HepG2 (cell line): ENCODE measurements at regions not wholly inside any gene's neighbourhood (a gene's known extent, or its start where the extent isn't known, plus 50 kb on each side); places are given as distances from the start of the nearest gene placed in this dataset.

ENCODE experiments used
- ATAC-seq: fragments of 200-7000 bp; cut with Tn5 transposase; 3 replicates; pipeline ENCODE4 v1.9.1; 2020; ENCODE audit warnings: mild to moderate bottlenecking, moderate library complexity
- BruUV-seq: library from RNA; stranded (reverse); fragments of 400-500 nt; replicated peaks from 2 replicates; lab custom pipeline; 2021; lab: Mats Ljungman, UMichigan
- CTCF ChIA-PET: fragments of 300-600 bp; formaldehyde crosslinking; extraction: SDS; loops from one replicate; lab custom pipeline; 2021; ENCODE audit warnings: low total read pairs, inconsistent platforms, low intra/inter-chr PET ratio; lab: Yijun Ruan, JAX
- POLR2A ChIA-PET: fragments of 350-600 bp; sonication (Branson Sonifier 250); formaldehyde crosslinking; loops from one replicate; lab custom pipeline; 2020; ENCODE audit warnings: antibody characterized with exemption, inconsistent platforms; lab: Yijun Ruan, JAX
- DNase-seq: peaks from one replicate; pipeline ENCODE4 v3.0.0-alpha.2; 2015; ENCODE audit warnings: low spot score
- FAIRE-seq: peaks from 3 replicates; lab custom pipeline; 2011; peaks lifted over from hg19 to GRCh38; lab: Jason Lieb, UNC
- H2AFZ ChIP-seq: one replicate; pipeline ENCODE4 v1.6.1; 2011; ENCODE audit warnings: low read length, inconsistent platforms
- H3K27ac ChIP-seq: fragments of 300-600 bp; 3 replicates; pipeline ENCODE4 v1.8.0; 2011; ENCODE audit warnings: mixed run types, mild to moderate bottlenecking, mixed read lengths, low read length, inconsistent platforms; ENCODE audit not compliant: insufficient read depth; ENCODE audit errors: extremely low read length
- H3K27me3 ChIP-seq, 2 experiments: fragments of 200-600 bp in 1 of 2; 2 replicates in 1 of 2; 3 replicates in 1 of 2; pipeline versions ENCODE4 v1.6.0 to v1.8.0; 2011; ENCODE audit warnings: low read length in 2 of 2, mild to moderate bottlenecking in 2 of 2, moderate library complexity in 2 of 2, inconsistent platforms in 1 of 2; ENCODE audit not compliant: insufficient read depth in 2 of 2, control insufficient read depth in 1 of 2
- H3K36me3 ChIP-seq, 2 experiments: fragments of 200-600 bp in 1 of 2; replicated peaks in 1 of 2; 2 replicates in 1 of 2; 3 replicates in 1 of 2; pipeline versions ENCODE4 v1.5.1 to v1.8.0; 2011; ENCODE audit warnings: low read length in 2 of 2, inconsistent platforms in 1 of 2; ENCODE audit not compliant: insufficient read depth in 2 of 2, control insufficient read depth in 1 of 2
- H3K4me1 ChIP-seq: 2 replicates; pipeline ENCODE4 v1.5.1; 2012; ENCODE audit warnings: low read length, inconsistent platforms; ENCODE audit not compliant: insufficient read depth
- H3K4me2 ChIP-seq: 2 replicates; pipeline ENCODE4 v1.6.0; 2011; ENCODE audit warnings: low read depth, low read length, inconsistent platforms
- H3K4me3 ChIP-seq, 3 experiments: fragments of 200-600 bp in 1 of 3; sonication (generic), shearing (Covaris generic) in 1 of 3; replicated peaks in 1 of 3; 2 replicates each; pipeline ENCODE4 v1.5.1; 2011 to 2016; ENCODE audit warnings: low read length in 3 of 3, inconsistent platforms in 2 of 3, low read depth in 2 of 3, mild to moderate bottlenecking in 2 of 3, control low read depth in 1 of 3, mixed read lengths in 1 of 3; ENCODE audit not compliant: insufficient read depth in 1 of 3
- H3K79me2 ChIP-seq: one replicate; pipeline ENCODE4 v1.6.1; 2011; ENCODE audit warnings: low read length, inconsistent platforms; ENCODE audit not compliant: insufficient read depth
- H3K9ac ChIP-seq: 2 replicates; pipeline ENCODE4 v1.6.0; 2011; ENCODE audit warnings: mild to moderate bottlenecking, low read depth, low read length, inconsistent platforms; ENCODE audit not compliant: insufficient read depth
- H3K9me3 ChIP-seq: 2 replicates; pipeline ENCODE4 v1.5.1; 2012; ENCODE audit warnings: mild to moderate bottlenecking, low read length
- H4K20me1 ChIP-seq: 2 replicates; pipeline ENCODE4 v1.6.0; 2011; ENCODE audit warnings: inconsistent platforms, mild to moderate bottlenecking, low read length, moderate library complexity; ENCODE audit not compliant: insufficient read depth
- DBP ChIP-seq: sonication (generic); formaldehyde crosslinking; IDR thresholded peaks from 2 replicates; pipeline ENCODE4 v1.4.0; 2020; ENCODE audit warnings: missing genetic modification reagents; ENCODE audit errors: not compliant biosample characterization
- IKZF5 ChIP-seq: IDR thresholded peaks from 2 replicates; pipeline ENCODE4 v1.6.1; 2018; ENCODE audit warnings: missing genetic modification reagents, mild to moderate bottlenecking, missing compliant biosample characterization
- KAT2B ChIP-seq: fragments of 150-350 bp; IDR thresholded peaks from 2 replicates; pipeline ENCODE4 v1.6.1; 2014; ENCODE audit warnings: low read depth, low read length, borderline replicate concordance
- KDM5A ChIP-seq: fragments of 200-600 bp; sonication (generic); IDR thresholded peaks from 2 replicates; pipeline ENCODE4 v1.7.0; 2018; ENCODE audit warnings: antibody characterized with exemption, mild to moderate bottlenecking, low read length, borderline replicate concordance
- MLX ChIP-seq: IDR thresholded peaks from 2 replicates; pipeline ENCODE4 v1.6.1; 2016
- MXD3 ChIP-seq: IDR thresholded peaks from 2 replicates; pipeline ENCODE4 v1.6.1; 2016; ENCODE audit warnings: mild to moderate bottlenecking, missing biosample characterization, missing genetic modification reagents
- NFE2L1 ChIP-seq: sonication (generic); formaldehyde crosslinking; IDR thresholded peaks from 2 replicates; pipeline ENCODE4 v1.4.0; 2020; ENCODE audit warnings: missing genetic modification reagents, mild to moderate bottlenecking, borderline replicate concordance
- SOX6 ChIP-seq, 2 experiments: fragments of 450-650 bp in 1 of 2; sonication (generic) in 1 of 2; formaldehyde crosslinking in 1 of 2; IDR thresholded peaks; 2 replicates each; pipeline versions ENCODE4 v1.4.0 to v1.6.1; 2017 to 2020; ENCODE audit warnings: antibody characterized with exemption in 1 of 2, mild to moderate bottlenecking in 1 of 2, missing genetic modification reagents in 1 of 2
- SP5 ChIP-seq: IDR thresholded peaks from 2 replicates; pipeline ENCODE4 v1.6.1; 2016; ENCODE audit warnings: low read depth, borderline replicate concordance
- SRSF1 ChIP-seq: fragments of 200-400 bp; formaldehyde crosslinking; optimal IDR thresholded peaks from 2 replicates; pipeline ENCODE3; 2017; ENCODE audit warnings: mild to moderate bottlenecking, low read depth, low read length, moderate library complexity
- ZBTB3 ChIP-seq: sonication (generic); formaldehyde crosslinking; IDR thresholded peaks from 2 replicates; pipeline ENCODE4 v1.4.0; 2020; ENCODE audit warnings: low read depth, mild to moderate bottlenecking, moderate library complexity, missing genetic modification reagents, borderline replicate concordance
- ZNF331 ChIP-seq: sonication (generic); formaldehyde crosslinking; IDR thresholded peaks from 2 replicates; pipeline ENCODE4 v1.4.0; 2020; ENCODE audit warnings: missing genetic modification reagents
- ZNF605 ChIP-seq: sonication (generic); formaldehyde crosslinking; IDR thresholded peaks from 2 replicates; pipeline ENCODE4 v1.8.0; 2022; ENCODE audit warnings: mild to moderate bottlenecking, missing genetic modification reagents
- ZNF747 ChIP-seq: sonication (generic); formaldehyde crosslinking; IDR thresholded peaks from 2 replicates; pipeline ENCODE4 v1.8.1; 2023; ENCODE audit warnings: missing genetic modification reagents, mild to moderate bottlenecking, borderline replicate concordance
- ZNF776 ChIP-seq: sonication (generic); formaldehyde crosslinking; IDR thresholded peaks from 2 replicates; pipeline ENCODE4 v1.4.0; 2020; ENCODE audit warnings: mild to moderate bottlenecking, missing genetic modification reagents
- WGBS: methylation state at CpG from one replicate; pipeline ENCODE4 v1.1.6; 2017; ENCODE audit warnings: low lambda C conversion rate; 5-methylcytosine and 5-hydroxymethylcytosine counted together
- in situ Hi-C: cut with HindIII; loops from 2 replicates; pipeline ENCODE4 v1.10.0; 2017; ENCODE audit warnings: low pct_unique_long_range_greater_than_20kb; ENCODE audit not compliant: extremely low pct_ligation_motif_present
- intact Hi-C: fragments of 100-400 bp; cut with micrococcal nuclease; formaldehyde crosslinking; loops from one replicate; pipeline ENCODE4 v1.10.0; 2022; ENCODE audit not compliant: unreplicated experiment
- TF ChIP-seq, protein P1 (sequence below): sonication (generic); formaldehyde crosslinking; IDR thresholded peaks from 2 replicates; pipeline ENCODE4 v1.4.0; 2020; ENCODE audit warnings: missing genetic modification reagents

- TF ChIP-seq MLX (CRISPR knock-in tag) (no peak), ZBTB3 (CRISPR knock-in tag) (no peak), SRSF1 (no peak), NFE2L1 (no peak), MXD3 (CRISPR knock-in tag) (no peak), ZNF331 (CRISPR knock-in tag) (no peak)
Observed at GRCh38 chr3:194269610-194270145, 81.5 kb downstream of the CPN2 start (continued).

DNA sequence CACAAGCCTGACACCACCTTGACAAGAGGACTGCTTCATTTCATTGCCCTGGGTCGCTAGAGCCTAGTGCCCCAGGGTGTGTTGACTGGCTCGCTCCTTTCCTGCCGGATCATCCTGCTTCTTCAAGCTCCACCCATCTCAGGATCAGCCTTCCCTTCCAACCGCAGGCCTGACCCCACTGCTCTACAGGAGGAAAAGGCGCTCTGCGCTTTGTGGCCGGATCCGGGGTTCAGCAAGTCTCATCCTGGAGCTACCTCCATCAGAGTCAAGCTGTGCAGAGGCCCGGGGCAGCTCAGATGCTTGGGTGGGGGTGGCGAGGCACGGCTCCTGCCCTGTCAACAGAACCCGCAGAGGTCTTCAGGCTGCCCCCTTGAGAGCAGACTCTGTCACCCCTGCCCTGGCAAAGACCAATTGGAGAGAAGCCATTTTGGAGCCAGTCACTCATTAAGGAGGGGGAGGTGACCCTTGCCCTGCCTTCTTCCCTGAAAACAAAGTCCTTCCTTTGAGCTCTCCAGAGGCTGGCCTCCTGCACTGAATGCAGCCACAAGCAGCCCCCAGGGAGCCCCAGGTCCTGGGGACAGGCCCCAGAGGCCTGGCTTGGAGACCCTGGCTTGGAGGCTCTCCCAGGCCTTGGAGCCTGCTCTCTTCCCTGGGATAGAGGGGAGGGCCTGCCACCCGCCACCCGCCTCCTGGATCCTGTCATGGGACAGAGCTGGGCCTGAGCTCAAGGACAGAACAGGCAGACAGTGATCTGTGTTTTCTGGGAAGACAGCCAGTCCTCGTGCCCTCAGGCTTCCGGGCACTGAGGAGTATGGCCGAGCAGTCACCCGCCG is 80.3 kb downstream of the CPN2 start:
- Histone ChIP-seq H3K9ac (peak overlapping the region; percentile 41), H3K27ac (peak overlapping the region; percentile 40)
- TF ChIP-seq IKZF5 (peak; percentile 84; the same call in 1 of the 2 replicates), ZNF776 (CRISPR knock-in tag) (0 out of 2 replicates have a peak, but pooled peaks have one; percentile 26), ZNF747 (CRISPR knock-in tag) (no peak), SOX6 (IDR thresholded peaks at IDR 0.05) (no peak), SOX6 (CRISPR knock-in tag; IDR thresholded peaks at IDR 0.05) (peak; percentile 24; the same call in 1 of the 2 replicates), ZNF605 (CRISPR knock-in tag) (no peak), KDM5A (no peak), DBP (CRISPR knock-in tag) (no peak), KAT2B (no peak), SP5 (CRISPR knock-in tag) (0 out of 2 replicates have a peak, but pooled peaks have one; percentile 20)
- TF ChIP-seq, protein P1, sequence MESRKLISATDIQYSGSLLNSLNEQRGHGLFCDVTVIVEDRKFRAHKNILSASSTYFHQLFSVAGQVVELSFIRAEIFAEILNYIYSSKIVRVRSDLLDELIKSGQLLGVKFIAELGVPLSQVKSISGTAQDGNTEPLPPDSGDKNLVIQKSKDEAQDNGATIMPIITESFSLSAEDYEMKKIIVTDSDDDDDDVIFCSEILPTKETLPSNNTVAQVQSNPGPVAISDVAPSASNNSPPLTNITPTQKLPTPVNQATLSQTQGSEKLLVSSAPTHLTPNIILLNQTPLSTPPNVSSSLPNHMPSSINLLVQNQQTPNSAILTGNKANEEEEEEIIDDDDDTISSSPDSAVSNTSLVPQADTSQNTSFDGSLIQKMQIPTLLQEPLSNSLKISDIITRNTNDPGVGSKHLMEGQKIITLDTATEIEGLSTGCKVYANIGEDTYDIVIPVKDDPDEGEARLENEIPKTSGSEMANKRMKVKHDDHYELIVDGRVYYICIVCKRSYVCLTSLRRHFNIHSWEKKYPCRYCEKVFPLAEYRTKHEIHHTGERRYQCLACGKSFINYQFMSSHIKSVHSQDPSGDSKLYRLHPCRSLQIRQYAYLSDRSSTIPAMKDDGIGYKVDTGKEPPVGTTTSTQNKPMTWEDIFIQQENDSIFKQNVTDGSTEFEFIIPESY (CRISPR knock-in tag), result peak; percentile 66; the same call in 1 of the 2 replicates

More for the DNA sequence above, 80.3 kb downstream of the CPN2 start:
- H3K79me2 ChIP-seq, result no peaks in the 10 kb centered on the region
- WGBS, result 56% methylated on average over 12 of the region's 19 CpGs
- no peaks in the 10 kb centered on the region for H3K9me3 ChIP-seq
- no peak overlapping the region for H2AFZ ChIP-seq
- DNase-seq (peak; percentile 43), FAIRE-seq (no peak), ATAC-seq (peak; percentile 65)
- H3K4me1 ChIP-seq, result peaks cover 57% of the 10 kb centered on the region
- peak overlapping the region; percentile 41 for H3K4me2 ChIP-seq
- ChIA-PET POLR2A (interaction anchor here (0.7 to 1.1 kb wide), 2 partner anchors 111 to 129 kb away, joined by 3 to 4 read pairs; no protein-coding TSS in a partner anchor), CTCF (no interaction called here)
- intact Hi-C loops, result no loop called here
- H3K4me3 ChIP-seq, result peak overlapping the region in 1 of 3 experiments; percentile 37; a peak in 1 of 6 replicates
- H3K36me3 ChIP-seq, result no peaks in the 10 kb centered on the region
- H3K27me3 ChIP-seq, result peaks cover 0 to 9% of the 10 kb centered on the region in 2 experiments; a peak in 2 of 5 replicates
- in situ Hi-C loops, result no loop called here
- BruUV-seq, result no TSS peak
- no peaks in the 10 kb centered on the region for H4K20me1 ChIP-seq
